ENCODE measurements at regions not wholly inside any gene's neighbourhood (a gene's known extent, or its start where the extent isn't known, plus 50 kb on each side); places are given as distances from the start of the nearest gene placed in this dataset.

DNA sequence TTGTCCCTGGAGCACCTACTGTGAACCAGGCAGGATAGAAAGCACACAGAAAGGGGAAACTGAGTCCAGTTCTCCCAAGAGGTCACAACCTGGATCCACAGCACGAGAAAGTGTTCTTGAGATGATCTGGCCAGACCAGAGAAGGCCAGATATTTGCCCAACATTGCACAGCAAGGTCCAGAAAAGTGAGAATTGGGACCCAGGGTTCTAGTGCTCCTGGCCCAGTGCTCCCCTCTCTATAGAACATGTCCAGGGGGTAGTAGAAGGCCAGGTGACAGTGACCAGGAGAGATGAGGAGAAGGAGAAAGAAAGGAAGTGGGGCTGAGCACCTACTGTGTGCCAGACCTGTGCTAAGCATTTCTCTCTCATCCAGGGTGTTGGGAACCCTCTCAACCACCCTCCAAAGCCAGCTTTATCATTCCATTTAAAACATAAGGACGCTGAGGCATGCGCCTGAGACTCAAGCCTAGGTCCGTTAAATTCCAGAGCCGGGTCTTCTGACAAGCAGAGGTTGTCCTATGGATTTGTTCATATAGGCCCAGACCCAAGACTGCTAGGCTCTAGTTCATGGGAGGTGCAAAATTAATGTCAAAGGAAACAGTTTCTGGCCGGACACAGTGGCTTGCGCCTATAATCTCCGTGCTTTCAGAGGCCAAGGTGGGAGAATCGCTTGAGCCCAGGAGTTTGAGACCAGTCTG is 128.7 kb downstream of the MN1 start:
- in situ Hi-C loops (cut with HindIII; ENCODE audit: low pct_ligation_motif_present, low pct_unique_long_range_greater_than_20kb, low sequenced_read_pairs) = no loop called here
- DNase-seq = no peak

DNA sequence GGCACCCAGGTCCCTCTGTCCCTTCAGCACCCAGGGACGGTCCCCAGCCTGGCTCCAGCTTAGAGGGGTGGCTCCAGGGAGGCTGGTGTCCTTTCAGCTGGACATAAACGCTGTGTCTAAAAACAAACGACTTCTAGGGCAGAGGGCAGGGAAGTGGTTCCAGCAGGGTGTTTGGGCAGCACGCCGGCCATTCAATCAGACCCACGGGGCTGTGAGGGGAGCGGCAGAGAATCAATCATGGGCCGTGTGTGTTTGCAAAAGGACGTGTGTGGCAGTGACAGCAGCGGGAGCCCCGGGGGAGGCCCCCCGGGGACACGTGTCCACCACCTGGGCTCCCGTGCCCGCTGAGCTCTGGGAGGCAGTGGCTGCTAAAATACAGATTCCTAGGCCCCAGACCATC is 127.7 kb downstream of the MN1 start:
- in situ Hi-C loops (cut with HindIII; ENCODE audit: low pct_ligation_motif_present, low pct_unique_long_range_greater_than_20kb, low sequenced_read_pairs) = no loop called here
- no peak for DNase-seq

DNA sequence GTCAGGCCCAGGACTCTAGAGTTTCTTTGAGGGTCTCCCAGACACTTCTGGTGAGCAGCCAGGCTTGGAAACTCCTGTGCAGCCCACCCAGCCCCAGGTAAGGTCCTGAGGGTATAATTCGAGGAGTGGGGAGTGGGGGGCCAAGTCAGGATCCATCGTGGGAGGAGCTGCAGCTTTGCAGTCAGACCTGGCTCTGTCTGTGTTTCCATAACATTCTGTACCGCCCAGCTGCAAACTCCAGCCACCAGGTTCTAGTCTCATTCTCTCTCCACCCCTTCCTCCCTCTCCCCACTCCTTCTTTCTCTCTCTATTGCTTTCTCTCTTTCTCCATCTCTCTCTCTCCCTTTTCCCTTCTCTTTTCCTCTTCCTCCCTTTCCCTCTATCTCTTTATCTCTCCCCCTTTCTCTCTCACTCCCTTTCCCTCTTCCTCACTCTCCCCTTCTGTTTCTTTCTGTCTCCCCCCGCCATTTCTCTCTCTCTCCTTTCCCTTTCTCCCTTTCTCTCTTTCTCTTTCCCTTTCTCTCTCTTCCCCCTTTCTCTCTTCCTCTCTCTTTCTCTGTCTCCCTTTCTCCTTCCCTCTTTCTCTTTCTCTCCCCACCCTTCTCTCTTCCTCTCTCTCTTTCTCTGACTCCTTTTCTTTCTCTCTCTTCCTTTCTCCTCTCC is 127.2 kb downstream of the MN1 start:
- in situ Hi-C loops (cut with HindIII; ENCODE audit: low pct_ligation_motif_present, low pct_unique_long_range_greater_than_20kb, low sequenced_read_pairs) = no loop called here
- no peak for DNase-seq

DNA sequence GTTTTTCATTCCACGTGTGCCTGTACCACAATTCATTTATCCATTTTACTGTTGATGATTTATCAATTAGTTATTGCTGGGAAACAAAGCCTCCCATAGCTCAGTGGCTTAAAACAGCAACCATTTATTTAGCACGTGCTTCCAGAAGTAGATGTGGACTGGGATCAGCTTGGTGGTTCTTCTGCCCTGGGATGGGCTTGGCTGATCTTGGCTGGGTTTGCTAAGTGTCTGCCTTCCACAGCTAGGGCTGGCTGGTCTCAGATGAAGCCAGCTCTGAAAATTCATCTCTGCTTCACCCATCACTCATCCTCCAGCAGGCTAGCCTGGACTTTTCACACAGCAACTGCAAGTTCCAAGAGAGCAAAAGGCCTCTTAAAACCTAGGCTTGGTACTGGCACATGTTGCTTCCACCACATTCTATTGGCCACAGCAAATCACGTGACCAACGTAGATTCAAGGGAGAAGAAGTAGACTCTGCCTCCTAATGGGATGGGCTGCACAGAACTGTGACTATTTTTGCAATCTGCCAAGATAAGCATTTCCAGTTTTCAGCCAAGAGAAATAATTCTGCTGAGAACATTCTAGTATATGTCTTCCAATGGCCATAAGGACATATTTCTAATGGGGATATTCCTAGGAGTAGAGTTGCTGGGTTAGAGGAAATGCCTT is 124.9 kb downstream of the MN1 start:
- no peak for DNase-seq
- in situ Hi-C loops (cut with HindIII; ENCODE audit: low pct_ligation_motif_present, low pct_unique_long_range_greater_than_20kb, low sequenced_read_pairs) = no loop called here

DNA sequence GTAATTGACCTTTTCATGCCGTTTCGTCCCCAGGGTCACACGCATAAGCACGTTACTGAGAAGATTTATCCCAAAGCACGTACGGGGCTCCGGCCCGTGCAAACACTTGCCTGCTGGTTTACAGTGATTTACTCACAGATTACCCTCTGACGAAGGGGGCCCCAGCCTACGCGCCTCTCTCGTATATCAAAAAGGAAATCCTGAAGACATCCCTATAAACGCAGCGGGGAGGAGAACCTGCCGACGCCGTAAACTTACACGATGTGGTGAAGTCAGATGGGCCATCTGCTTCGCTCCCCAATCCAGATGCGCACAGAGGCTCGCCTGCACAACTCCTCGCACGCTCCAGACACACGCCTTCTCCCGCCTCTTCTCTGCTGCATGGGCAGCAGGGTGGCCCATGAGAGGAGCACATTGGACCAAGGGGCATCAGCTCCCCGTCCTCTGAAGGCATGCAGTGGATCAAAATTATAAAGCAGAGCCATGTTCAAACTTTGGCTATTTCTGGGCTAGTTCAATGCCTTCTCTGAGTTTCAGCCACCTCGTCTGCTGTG is 123.6 kb downstream of the MN1 start:
- no peak for DNase-seq
- in situ Hi-C loops (cut with HindIII; ENCODE audit: low pct_ligation_motif_present, low pct_unique_long_range_greater_than_20kb, low sequenced_read_pairs) = no loop called here

DNA sequence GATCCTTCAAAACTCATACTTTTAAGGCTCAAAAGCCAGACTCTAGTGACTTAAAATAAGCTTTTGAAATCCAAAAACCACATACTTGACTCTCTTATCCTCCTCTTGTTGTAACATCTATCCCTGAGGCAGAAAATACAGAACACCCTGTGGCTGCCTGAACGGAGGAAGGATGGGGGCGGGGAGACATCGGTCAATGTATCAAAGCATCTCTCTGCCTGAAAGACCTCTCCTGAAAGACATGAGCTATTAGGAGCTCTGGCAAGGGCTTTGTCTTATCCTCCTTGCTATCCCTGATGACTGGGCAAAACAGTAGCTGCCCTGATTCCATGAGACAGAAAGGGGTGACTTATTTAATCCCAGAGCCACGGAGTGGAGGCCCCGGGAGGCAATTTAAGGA is 122.4 kb downstream of the MN1 start:
- DNase-seq = no peak

DNA sequence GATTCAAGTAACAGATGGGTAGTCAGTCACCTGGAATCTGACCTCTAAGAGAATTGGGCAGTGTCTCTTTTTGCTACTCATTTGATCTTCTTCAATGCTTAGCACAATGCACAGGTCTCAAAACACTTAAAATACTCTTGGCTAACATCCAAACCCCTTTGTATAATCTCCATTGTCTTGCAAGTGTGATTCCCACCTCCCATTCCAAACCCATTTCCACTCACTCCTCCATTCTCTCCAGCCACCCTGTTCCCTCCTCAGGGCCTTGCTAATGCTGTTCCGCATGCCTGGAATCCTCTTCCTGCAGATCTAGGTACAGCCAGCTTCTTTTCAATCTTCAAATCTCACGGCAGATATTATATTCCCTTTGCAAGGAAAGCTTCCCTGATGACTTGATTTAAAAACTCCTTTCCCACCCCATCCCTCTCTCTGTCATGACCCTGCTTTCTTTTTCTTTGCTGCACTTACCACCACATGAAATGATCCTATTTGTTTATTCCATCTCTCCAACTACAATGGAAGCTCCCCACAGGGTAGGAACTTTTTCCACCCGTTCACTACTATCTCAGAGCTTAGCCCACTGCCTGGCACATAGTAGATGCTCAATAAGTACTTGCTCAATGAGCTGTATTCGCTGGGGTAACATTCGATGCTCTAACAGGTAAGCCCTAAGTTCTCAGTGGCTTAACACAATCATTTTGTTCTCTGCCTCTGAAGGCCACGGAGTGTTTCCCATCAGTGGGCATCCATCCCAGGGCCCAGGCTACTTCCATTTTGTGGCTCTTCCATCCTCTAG is 121.7 kb downstream of the MN1 start:
- in situ Hi-C loops (cut with HindIII; ENCODE audit: low pct_ligation_motif_present, low pct_unique_long_range_greater_than_20kb, low sequenced_read_pairs) = no loop called here
- no peak for DNase-seq

More for the DNA sequence above, 122.4 kb downstream of the MN1 start:
- in situ Hi-C loops (cut with HindIII; ENCODE audit: low pct_ligation_motif_present, low pct_unique_long_range_greater_than_20kb, low sequenced_read_pairs) = no loop called here

DNA sequence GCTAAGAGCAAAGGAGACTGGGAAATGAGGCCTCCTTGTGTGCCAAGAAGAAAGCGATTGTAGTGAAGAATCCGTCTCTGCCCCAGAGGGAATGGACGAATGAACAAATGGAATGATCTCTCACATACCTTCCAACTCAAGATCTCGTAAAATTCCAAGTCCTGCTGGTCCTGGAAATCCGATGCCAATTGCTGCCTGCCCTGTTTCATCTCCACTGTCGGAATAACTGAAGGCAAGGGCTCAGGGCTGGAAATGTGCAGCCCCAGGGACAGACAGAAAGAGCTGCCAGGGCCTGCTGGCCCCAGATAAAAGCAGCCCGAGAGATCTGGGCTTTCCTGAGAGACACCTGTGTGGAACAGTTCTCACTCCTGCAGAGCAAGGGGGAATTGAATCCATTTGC is 120.9 kb downstream of the MN1 start:
- in situ Hi-C loops (cut with HindIII; ENCODE audit: low pct_ligation_motif_present, low pct_unique_long_range_greater_than_20kb, low sequenced_read_pairs) = no loop called here
- no peak for DNase-seq

DNA sequence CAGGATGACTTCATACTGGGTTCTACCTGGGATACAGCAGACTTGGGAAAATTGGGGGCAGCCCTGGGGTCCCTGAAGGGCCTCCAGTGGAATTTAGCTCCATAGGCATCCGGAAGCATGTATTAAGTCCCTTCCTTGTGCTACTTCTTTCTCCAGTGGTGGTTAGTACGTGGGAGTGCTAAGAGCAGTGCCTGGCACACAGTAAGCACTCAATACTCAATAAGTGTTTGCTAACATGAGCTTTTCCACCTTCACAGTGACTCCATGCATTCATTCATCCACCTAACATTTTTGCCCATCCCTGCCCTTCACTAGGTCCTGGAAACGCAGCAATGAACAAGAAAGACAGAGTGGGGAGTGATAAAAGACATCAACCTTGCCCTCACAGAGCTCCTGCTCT is 120.5 kb downstream of the MN1 start:
- no peak for DNase-seq
- in situ Hi-C loops (cut with HindIII; ENCODE audit: low pct_ligation_motif_present, low pct_unique_long_range_greater_than_20kb, low sequenced_read_pairs) = no loop called here

DNA sequence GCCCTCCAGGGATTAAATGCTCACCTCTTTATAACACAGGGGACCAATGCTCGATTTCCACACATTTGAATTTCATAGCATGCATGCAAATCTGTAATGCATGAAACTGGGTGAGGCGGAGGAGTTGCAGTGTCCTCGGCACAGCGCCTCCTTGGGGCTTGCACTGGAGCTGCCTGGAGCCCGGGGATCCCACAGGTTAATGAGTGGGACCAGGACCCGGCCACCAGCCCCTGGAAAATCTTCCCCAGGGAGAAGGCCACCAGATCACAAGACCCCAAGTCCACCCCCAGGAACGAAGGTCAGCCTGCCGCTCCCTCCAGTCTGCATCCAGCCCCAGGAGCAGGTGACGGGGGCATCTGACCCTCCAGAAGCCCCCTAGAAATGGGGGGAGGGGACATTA is 119.1 kb downstream of the MN1 start:
- DNase-seq = no peak
- in situ Hi-C loops (cut with HindIII; ENCODE audit: low pct_ligation_motif_present, low pct_unique_long_range_greater_than_20kb, low sequenced_read_pairs) = no loop called here

DNA sequence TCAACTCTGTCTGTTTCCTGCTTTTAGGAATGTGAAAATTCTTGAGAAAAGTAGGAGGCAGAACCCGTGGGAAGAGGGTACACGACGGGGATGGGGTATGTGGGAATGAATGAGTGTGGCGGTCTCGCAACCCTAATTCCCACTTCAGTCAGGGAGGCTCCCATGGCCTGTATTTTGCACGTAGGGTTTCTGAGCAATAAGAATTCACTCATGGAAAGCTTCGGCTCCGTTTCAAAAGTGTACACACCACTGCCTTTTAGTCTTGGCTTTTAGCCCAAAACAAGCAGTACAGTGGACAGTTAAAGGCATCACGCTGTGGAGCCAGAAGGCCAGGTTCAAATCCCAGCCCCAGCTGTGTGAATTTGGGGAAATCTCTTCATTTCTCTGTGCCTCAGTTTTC is 116.7 kb downstream of the MN1 start:
- DNase-seq = no peak
- in situ Hi-C loops (cut with HindIII; ENCODE audit: low pct_ligation_motif_present, low pct_unique_long_range_greater_than_20kb, low sequenced_read_pairs) = no loop called here

DNA sequence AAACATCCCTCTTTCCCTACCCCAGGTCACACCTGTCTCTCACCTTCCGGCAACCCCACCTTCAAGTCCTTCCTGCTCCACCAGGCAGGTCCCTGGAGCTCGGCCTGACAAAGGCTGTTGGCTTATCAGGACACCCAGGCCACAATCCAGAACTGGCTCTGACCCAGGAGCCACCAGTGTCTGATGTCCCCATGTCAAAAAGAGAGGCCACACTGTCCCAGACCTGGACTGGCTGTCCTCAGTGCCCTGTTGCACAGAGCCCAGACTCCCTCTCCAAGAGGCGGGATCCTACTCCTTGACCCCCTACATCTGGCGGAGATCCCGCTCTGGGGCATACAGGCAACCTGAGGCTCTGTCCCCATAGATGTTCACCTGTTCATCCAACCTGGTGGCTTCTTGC is 116.0 kb downstream of the MN1 start:
- in situ Hi-C loops (cut with HindIII; ENCODE audit: low pct_ligation_motif_present, low pct_unique_long_range_greater_than_20kb, low sequenced_read_pairs) = no loop called here
- no peak for DNase-seq

DNA sequence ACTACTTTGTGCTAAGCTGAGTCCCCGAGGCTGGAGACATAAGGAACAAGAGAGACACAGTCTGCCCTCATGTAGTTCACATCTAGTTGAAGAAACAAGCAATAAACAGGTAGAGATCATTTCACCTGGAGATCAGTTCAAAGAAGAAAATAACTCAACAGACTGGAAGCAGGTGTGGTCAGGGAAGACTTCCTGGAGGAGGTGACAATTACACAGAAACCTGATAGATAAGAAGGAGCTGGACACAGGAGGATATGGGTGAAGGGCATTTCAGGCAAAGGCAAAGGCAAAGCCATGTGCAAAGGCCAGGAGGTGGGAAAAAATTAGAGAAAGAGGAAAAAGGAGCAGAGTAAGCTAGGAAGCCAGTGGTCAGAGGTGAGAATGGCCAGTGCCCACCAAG is 115.6 kb downstream of the MN1 start:
- in situ Hi-C loops (cut with HindIII; ENCODE audit: low pct_ligation_motif_present, low pct_unique_long_range_greater_than_20kb, low sequenced_read_pairs) = no loop called here
- no peak for DNase-seq

DNA sequence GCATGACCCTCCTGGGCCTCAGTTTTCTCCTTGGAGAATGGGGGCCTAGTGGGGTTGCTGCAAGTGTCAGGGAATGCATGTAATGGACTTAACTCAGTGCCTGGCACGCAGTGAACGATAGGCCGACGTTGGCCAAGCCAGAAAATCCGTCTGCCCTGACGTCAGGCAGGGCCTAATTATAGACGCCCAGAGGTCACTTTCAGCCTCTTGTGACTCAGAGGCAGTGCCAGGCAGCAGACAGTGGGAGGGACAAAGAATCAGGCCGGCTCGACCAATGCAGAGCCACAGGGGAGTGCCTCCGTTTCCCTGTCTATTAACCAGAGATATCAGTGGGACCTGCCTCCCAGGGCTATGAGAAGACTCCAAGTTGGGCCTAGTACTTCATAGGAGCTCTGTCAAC is 115.0 kb downstream of the MN1 start:
- in situ Hi-C loops (cut with HindIII; ENCODE audit: low pct_ligation_motif_present, low pct_unique_long_range_greater_than_20kb, low sequenced_read_pairs) = no loop called here
- DNase-seq = peak; percentile 68

DNA sequence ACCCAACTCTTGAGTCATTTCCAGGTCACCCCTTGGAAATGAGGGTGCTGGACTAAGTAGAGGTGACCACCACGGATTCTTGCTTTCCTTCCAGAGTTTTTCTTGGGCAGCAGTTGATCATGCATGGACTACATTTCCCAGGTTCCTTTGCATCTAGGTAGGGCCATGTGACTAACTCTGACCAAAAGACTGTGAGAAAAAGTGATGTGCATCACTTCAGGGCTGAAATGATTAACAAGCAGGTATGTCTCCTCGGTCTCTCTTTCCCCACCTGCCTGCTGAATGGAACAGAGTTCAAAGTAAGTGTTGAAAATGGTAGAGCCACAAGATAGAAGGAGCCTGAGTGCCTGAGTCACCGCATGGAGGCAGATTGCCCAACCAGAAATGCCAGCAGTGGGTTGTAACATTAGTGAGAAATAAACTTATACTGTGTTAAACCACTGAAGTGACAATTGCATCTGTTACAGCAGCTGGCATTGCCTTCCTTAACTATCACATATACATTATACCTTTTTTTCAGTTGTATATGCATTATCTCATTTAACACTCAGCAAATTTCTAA is 113.5 kb downstream of the MN1 start:
- DNase-seq = peak; percentile 3

DNA sequence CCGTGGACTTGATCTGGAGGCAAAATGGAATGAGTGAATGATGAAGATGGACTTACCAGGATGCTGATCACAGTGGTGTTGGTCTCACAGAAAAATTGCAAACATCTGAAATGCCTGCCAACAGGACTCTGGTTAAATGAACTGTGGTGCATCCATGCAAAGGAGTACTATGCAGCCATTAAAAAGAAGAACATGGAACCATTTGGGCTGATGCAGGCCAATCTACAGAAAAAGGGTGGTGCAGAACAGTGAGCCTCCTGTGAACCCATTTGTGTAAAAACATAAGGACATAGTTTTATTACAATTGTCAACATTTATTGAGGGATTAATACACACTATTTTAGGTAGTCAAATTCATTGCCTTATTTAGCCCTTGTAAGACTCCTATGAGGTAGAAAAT is 111.9 kb downstream of the MN1 start:
- in situ Hi-C loops (cut with HindIII; ENCODE audit: low pct_ligation_motif_present, low pct_unique_long_range_greater_than_20kb, low sequenced_read_pairs) = no loop called here
- DNase-seq = no peak

More for the DNA sequence above, 113.5 kb downstream of the MN1 start:
- in situ Hi-C loops (cut with HindIII; ENCODE audit: low pct_ligation_motif_present, low pct_unique_long_range_greater_than_20kb, low sequenced_read_pairs) = no loop called here

DNA sequence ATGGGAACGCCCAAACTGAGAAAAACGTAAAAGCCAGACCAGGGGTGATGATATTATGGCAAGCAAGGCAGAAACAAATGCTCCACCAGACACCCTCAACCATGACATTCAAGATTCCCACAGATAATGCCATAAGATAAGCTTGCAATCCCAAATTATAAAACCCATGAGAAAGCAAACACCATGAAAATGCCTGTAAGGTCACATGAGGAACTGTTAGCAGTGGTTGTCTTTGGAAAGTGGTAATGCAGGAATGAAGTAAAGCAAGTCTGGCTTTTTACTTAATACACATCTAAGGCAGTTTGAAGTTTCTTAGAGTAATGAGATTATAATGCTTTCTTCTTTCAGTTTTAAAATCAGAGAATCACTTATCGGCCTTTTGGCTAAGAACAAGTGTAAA is 111.0 kb downstream of the MN1 start:
- no peak for DNase-seq
- in situ Hi-C loops (cut with HindIII; ENCODE audit: low pct_ligation_motif_present, low pct_unique_long_range_greater_than_20kb, low sequenced_read_pairs) = no loop called here

DNA sequence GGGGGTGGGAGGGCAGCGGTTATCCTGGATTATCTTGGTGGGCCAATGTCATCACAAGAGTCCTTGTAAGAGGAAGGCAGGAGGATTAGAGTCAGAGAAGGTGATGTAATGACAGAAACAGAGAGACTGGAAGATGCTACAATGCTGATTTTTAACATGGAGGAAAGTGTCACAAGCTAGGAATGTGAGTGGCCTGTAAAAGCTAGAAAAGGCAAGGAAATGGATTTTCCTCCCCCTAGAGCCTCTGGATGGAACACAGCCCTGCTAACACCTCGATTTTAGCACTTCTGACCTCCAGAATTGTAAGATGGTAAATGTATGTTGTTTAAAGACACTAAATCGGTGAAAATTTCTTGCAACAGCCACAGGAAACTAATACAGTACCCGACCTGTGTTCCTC is 109.3 kb downstream of the MN1 start:
- DNase-seq = no peak
- in situ Hi-C loops (cut with HindIII; ENCODE audit: low pct_ligation_motif_present, low pct_unique_long_range_greater_than_20kb, low sequenced_read_pairs) = no loop called here

DNA sequence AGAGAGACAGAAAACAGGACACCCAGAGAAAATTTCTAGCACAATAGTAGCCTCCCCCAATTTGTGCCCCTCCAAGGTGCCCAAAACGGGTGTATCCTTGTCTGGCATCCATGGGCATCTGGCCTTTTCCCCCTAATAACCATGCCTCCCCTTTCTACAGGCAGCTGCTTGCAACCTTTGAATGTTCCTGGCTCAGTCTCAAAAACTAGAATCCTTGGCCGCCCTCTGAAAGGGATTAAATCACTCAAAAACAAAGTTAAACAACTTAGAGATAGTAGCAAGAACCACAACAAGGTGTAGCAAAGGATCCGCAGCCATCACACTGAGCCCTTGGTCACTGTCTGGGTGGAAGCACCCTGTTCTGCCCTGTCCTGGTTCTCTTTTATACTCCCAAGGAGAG is 105.6 kb downstream of the MN1 start:
- no peak for DNase-seq
- in situ Hi-C loops (cut with HindIII; ENCODE audit: low pct_ligation_motif_present, low pct_unique_long_range_greater_than_20kb, low sequenced_read_pairs) = no loop called here

Data from ACHN (cell line).